HG02610 (cell line): ENCODE measurements at regions not wholly inside any gene's neighbourhood (a gene's known extent, or its start where the extent isn't known, plus 50 kb on each side); places are given as distances from the start of the nearest gene placed in this dataset.

ENCODE experiments used
- ATAC-seq: cut with Tn5 transposase; IDR thresholded peaks from one replicate; pipeline ENCODE4 v1.9.1; 2021; ENCODE audit warnings: mild to moderate bottlenecking, moderate library complexity; ENCODE audit not compliant: unreplicated experiment

DNA sequence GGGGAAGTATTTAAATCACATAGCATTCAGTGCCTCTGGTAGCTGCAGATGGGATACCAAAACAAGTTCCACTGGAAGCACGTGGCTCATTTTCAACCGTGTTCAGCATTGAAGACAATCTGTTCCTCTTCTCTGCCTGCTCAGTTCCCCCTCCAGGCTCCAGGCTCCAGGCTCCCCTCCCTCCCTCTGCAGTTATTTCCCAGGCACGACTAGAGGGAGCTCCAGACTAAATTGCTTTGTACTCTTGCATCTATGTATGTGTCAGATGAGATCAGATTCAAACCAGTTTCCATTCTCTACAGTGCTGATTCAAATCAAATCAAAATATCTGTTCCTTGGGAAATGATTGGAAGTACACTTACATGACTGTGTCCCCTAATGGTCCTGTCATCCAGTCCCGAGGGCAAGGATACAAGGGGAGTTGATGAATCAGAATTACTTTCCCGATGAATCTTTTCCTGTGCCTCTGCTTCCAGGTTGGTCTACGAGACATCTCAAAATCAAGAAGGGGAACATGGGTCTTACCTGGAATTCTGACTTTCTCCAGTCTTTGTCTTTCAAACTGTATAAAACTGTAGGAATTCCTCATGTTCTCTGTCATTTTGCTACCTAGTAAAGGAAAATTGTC, 600.5 kb downstream of the EDEM1 start:
- ATAC-seq, result no peak

GRCh38 chr3:5788496-5788895, 601.0 kb downstream of the EDEM1 start:
- no peak for ATAC-seq

DNA sequence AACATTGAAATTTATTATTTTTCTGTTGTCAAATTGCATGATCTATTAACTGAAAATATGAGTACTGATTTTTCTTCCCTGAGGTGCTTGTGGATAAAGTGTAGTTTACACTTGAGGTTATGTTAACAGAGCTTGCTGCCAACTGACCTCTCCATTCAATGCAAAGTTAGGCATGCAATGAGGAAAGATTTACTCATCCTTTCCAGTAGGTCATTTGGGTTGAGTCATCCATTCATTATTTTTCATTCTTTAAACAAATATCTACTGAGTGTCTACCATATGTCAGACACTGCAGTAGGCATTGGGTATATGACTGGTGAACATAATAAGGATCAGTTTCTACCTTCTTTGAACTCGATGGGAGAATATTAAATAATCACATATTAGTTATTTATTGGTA, 604.1 kb downstream of the EDEM1 start:
- ATAC-seq, result no peak

DNA sequence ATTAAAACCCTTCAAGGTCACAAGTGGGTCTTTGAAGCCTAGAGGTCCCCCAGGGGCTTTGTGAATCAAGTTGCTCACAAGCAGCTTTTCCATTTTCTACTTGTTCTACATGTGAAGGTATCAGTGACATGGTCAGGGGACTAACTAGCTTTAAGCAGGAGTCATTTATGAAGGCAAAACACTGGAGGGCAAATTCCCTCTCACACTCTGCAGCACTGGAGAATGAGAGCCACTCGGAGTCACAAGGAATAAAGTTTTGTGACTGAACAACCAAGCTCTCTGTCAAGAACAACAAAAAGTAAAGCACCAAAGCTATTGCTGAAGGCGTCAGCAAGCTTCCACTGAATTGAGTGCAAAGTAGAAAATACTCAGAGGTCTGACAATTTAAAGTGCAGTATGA, 609.0 kb downstream of the EDEM1 start:
- ATAC-seq, result no peak

DNA sequence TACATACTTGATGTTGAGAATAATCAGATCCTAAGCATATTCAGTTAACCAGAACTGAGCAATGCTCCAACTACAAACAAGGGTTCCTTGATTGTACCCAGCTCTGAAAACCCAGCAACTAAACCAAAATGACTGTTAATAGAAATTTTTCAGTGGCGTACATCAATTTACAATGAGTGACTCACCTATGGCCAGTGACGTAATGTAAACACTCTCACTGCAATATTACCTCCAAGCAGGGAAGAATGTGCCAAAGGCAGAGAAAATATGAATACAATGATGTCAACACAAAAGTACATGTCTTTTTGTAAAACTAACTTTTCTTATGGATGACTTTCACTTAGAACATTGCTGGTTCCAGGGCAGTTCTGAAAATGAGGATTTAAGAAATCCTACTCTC, 611.3 kb downstream of the EDEM1 start:
- no peak for ATAC-seq

DNA sequence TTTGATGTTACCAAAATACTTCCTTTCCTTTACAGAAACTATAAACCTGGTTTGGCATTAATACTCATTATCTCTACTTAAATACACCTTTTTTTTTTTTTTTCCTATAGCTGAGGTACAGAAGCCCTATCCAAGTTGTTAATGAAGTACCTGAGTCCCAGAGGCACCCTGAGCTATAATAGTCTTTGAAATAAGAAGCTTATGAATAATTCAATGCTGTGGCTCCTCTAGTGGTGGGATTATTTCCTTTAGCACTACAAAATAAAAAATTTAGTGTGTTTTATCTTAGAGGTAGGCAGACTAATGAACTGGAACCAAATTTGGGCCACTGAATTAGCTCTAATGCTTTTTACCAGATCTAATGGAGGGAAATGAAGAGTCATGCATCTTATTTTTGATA, 611.9 kb downstream of the EDEM1 start:
- ATAC-seq, result no peak

- no peak for ATAC-seq
Measured at GRCh38 chr3:5800965-5801364, 613.5 kb downstream of the EDEM1 start.

DNA sequence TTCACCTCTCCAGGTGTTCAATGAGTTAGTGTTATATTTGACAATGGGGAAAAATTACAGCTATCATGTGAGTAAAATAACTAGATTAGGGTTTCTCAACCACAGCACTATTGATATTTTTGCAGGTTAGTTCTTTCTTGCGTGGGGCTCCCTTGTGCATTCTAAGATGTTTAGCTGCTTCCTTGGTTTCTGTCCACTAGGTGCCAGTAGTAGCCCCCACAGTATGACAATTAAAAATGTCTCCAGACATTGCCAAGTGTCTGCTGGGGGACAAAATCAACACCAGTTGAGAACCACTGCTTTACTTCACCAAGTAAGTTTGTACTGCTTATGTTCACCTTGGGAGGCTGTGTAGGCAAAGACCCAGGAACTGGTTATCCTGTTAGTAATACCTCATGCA, 618.7 kb downstream of the EDEM1 start:
- ATAC-seq, result no peak

GRCh38 chr3:5809586-5810246, 622.2 kb downstream of the EDEM1 start:
- ATAC-seq, result no peak

GRCh38 chr3:5811016-5811415, 623.5 kb downstream of the EDEM1 start:
- no peak for ATAC-seq

GRCh38 chr3:5813521-5813920, 626.0 kb downstream of the EDEM1 start:
- ATAC-seq, result no peak

GRCh38 chr3:5822843-5823242, 635.3 kb downstream of the EDEM1 start:
- no peak for ATAC-seq

DNA sequence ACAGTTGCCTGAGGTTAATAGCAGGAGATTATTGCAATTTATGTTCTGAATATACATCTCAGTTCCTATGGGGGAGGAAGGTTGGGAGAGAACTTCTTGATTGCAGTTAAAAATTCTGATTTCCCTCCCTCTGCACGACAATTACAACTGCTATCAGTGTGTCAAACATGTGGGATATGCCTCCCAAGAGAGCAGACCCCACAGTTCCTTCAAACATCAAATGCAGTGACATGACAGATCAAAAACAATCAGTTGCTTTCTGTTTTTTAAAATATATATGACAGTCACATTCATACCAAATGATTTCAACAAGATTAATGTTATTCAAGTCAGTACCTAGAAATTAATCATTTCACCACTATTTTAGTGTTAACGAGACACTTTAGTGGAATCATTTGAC, 639.0 kb downstream of the EDEM1 start:
- no peak for ATAC-seq

- ATAC-seq, result no peak
Measured at GRCh38 chr3:5828251-5828650, 640.7 kb downstream of the EDEM1 start.

DNA sequence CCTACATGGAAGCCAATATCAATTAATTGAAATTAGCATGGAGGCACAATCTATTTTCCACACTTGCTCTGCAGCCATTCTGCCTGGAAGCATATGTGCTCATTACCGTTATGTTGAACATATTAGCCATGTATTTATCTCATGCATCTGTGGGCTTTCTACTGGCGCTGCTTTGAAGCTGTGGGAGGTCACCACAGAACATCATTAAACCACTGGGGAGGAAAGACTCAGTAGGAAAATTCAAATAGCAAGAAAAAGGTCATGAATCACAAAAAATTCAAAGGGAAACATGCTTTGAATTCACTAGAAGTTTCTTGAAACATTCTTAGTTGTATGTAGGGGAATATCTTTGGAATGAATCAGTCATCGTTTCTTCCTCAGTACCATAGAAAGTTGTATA, 652.5 kb downstream of the EDEM1 start:
- ATAC-seq, result no peak

- no peak for ATAC-seq
Measured at GRCh38 chr3:5841599-5841998, 654.1 kb downstream of the EDEM1 start.

DNA sequence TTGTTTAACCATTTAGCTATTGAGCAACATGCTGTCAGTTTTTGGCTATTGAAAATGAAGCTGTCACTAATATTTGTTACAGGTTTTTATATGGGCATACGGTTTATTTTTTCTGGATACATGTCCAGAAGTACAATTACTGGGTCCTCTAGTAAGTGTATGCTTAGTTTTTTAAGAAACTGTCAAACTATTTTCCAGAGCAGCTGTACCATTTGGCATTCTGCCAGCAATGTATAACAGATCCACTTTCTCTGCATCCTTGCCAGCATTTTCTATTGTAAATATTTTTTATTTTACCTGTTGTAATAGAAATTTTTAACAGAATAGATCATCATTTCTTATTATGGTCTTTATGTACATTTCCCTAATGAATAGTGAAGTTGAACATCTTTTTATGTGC, 658.8 kb downstream of the EDEM1 start:
- no peak for ATAC-seq

DNA sequence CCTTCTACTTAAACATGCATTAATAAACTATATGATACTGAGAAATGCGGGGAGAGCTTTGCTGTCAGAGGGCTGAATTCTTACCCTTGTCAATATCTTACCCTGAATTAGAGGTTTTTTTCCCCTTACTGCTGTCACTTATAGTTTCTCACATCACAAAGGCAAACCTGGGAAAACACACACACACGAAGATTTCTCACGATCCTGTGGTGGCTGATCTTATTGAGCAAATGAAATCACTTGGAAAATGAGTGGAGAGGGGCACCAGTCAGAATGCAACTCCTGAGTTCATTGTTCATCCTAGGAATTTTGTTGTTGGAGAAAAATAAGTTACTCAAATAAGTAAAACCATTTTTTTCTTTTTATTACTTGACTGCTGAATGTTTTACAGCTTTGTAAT, 673.6 kb downstream of the EDEM1 start:
- ATAC-seq, result no peak

DNA sequence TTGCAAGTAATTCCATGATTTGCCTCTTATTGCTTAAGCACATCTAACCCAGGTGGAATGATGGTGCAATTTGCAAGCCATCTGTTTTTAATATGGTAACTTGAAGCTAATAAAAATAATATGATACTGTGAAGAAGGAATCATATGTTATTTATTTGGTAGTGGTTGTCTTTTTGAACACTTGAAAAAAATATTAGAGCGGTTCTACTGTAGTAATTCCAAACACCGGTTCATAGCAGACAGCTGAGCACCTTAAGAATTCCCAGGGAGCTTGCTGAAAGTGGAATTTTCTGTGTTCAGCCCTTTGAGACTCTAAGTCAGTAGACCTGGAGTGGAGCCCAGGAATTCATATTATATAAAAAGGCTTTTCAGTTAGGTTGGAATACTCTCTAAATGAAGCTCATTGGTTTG, 687.4 kb downstream of the EDEM1 start:
- ATAC-seq, result no peak

DNA sequence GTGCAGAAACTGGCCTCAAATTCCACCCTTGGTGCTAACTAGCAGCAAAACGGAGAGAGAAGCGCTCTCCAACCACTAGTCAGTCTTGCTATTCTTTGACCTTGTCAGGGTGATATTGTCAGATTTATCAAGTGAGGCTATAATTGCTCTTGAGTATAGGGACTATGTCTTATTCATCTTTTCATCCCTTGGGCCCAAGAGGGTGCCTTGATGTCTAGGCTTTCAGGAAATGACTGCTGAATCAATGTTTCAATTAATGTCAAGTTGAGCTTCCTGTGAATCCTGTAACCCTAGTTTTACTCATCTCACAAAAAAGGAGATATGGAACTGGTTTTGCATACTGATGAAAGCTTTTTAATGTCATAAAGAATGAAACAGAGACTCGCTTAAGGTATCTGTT, 701.3 kb downstream of the EDEM1 start:
- ATAC-seq, result no peak

DNA sequence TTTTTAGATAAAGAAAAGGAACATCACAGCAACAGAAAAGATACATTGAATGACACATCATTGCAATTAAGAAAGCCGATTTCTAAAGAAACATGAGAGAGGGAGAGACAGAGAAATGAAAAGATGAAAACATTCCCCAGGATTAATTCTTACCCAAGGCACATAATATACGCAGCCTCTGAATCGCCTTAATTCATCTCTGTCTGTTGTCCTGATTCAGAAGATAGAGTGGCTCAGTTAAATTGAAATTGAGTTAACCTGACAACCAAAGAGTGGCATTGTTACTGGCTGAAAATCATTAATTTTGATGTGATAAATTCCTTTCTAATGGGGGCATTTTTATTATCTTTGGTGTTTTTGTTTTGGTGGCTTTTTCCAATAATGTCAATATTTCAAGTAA, 701.9 kb downstream of the EDEM1 start:
- ATAC-seq, result no peak

DNA sequence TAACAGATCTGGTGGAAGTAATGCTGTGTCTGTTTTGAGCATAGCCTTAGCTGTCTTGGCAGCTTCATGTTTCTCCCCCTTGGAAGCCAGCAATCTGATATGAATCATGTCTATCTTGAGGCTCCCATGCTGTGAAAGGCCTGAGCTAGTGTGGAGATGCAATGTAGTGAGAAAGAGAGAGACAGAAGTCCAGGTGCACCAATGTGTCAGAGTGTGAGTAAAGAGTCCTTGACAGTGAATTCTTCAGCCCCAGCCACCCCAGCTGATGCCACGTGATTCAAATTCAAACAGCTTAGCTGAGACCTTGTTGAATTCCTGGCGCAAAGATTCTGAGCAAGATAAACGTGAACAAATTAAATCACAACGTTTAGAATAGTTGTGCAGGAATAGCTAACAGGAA, 704.2 kb downstream of the EDEM1 start:
- no peak for ATAC-seq

GRCh38 chr3:5898106-5898505, 710.6 kb downstream of the EDEM1 start:
- no peak for ATAC-seq
